ENCODE measurements at regions not wholly inside any gene's neighbourhood (a gene's known extent, or its start where the extent isn't known, plus 50 kb on each side); places are given as distances from the start of the nearest gene placed in this dataset.

DNA sequence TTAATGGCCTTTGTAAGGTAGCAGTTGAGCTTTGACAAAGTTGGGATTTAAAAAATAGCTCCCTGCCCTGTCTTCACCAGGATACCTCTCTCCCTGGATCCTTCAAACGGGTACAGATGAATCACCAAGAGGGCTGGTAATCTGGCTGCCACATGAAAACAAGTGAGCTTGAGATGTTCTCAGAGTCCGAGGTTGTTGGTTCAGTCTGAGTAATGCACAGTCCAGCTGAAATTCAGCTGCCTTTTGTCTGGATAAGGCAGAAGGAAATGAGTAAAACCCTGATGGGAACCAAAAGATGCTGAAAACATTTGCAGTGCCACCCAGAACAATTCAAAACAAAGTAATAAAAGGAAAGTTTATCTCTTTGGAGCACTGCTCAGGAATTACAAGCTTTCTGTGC lies 86.8 kb downstream of the GJA1 start:
- FAIRE-seq = no peak
- TF ChIP-seq POLR2AphosphoS5 (IDR thresholded peaks at IDR 0.05; ENCODE audit: low read depth, low read length) (no peak), POLR2A (IDR thresholded peaks at IDR 0.05; ENCODE audit: low read depth, low read length) (no peak), TAF1 (IDR thresholded peaks at IDR 0.05; ENCODE audit: borderline replicate concordance, low read depth, low read length) (no peak)
- DNase-seq (ENCODE audit: insufficient read length) = no peak

GRCh38 chr6:121522771-121523386 lies 87.4 kb downstream of the GJA1 start:
- DNase-seq (ENCODE audit: insufficient read length) (no peak), FAIRE-seq (no peak)
- TF ChIP-seq POLR2AphosphoS5 (IDR thresholded peaks at IDR 0.05; ENCODE audit: low read depth, low read length) (no peak), POLR2A (IDR thresholded peaks at IDR 0.05; ENCODE audit: low read depth, low read length) (no peak), TAF1 (IDR thresholded peaks at IDR 0.05; ENCODE audit: borderline replicate concordance, low read depth, low read length) (no peak)

- FAIRE-seq (no peak), DNase-seq (ENCODE audit: insufficient read length) (no peak)
- no peak for TF ChIP-seq POLR2AphosphoS5 (IDR thresholded peaks at IDR 0.05; ENCODE audit: low read depth, low read length)
- no peak for TF ChIP-seq POLR2A (IDR thresholded peaks at IDR 0.05; ENCODE audit: low read depth, low read length)
- TF ChIP-seq TAF1 (IDR thresholded peaks at IDR 0.05; ENCODE audit: borderline replicate concordance, low read depth, low read length) = no peak
Measured at GRCh38 chr6:121523628-121524027, 88.2 kb downstream of the GJA1 start.

GRCh38 chr6:121526282-121526681 lies 90.8 kb downstream of the GJA1 start:
- no peak for DNase-seq (ENCODE audit: insufficient read length)
- no peak for FAIRE-seq
- TF ChIP-seq TAF1 (IDR thresholded peaks at IDR 0.05; ENCODE audit: borderline replicate concordance, low read depth, low read length) (no peak), POLR2A (IDR thresholded peaks at IDR 0.05; ENCODE audit: low read depth, low read length) (no peak), POLR2AphosphoS5 (IDR thresholded peaks at IDR 0.05; ENCODE audit: low read depth, low read length) (no peak)

DNA sequence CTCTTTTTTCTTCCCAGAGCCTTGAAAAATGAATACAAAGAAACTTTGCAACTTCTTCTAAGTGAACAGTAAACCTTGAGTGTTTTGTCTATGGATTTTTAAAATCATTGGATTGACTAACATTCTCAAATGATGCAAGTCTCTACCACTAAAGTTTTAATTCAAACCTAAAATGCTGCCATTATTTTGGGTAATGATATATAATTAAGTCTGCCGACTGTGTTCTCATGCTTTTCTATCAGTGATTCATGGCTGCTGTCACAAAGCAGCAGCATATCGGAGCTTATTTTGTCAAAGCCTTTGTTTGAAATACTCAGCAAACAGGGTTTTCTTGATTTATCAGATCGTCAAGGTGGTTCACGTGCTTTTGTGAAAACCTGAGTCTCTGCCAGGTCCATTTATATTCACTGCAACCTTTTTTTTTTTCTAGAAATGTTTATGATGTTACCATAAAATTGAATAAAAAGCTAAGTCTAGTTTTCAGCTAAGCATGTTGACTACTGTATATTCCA lies 96.3 kb downstream of the GJA1 start:
- no peak for FAIRE-seq
- DNase-seq (ENCODE audit: insufficient read length) = no peak

DNA sequence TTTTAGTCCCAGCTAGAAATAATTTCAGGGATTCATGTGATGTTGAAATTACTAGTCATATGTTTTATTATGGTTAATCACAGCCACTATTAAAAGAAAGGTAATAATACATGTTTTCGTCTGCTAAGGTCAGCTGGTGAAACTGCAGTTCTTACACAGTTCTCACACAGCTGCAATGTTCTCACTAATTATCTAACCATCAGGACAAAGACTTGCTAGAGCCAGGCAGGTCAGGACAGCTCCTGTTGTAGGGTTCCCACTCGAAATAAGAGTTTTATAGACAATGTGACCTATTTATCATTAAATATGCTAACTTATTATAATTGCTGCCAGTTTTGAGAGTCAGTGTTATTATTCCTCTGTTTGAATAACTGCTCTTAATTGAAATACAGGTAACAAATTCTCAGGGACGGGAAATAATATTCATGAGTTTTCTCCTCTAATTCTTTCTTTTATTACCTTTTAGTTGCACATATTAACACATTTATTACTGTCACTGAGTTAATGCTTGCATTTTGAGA lies 97.9 kb downstream of the GJA1 start:
- no peak for FAIRE-seq
- DNase-seq (ENCODE audit: insufficient read length) = no peak
- TF ChIP-seq TAF1 (IDR thresholded peaks at IDR 0.05; ENCODE audit: borderline replicate concordance, low read depth, low read length) = no peak
- no peak for TF ChIP-seq POLR2A (IDR thresholded peaks at IDR 0.05; ENCODE audit: low read depth, low read length)
- no peak for TF ChIP-seq POLR2AphosphoS5 (IDR thresholded peaks at IDR 0.05; ENCODE audit: low read depth, low read length)

More for the DNA sequence above, 96.3 kb downstream of the GJA1 start:
- no peak for TF ChIP-seq POLR2A (IDR thresholded peaks at IDR 0.05; ENCODE audit: low read depth, low read length)

GRCh38 chr6:121535777-121536176 lies 100.3 kb downstream of the GJA1 start:
- TF ChIP-seq TAF1 (IDR thresholded peaks at IDR 0.05; ENCODE audit: borderline replicate concordance, low read depth, low read length) (no peak), POLR2AphosphoS5 (IDR thresholded peaks at IDR 0.05; ENCODE audit: low read depth, low read length) (no peak)
- FAIRE-seq = no peak
- DNase-seq (ENCODE audit: insufficient read length) = no peak

GRCh38 chr6:121536345-121536744 lies 100.9 kb downstream of the GJA1 start:
- no peak for TF ChIP-seq POLR2AphosphoS5 (IDR thresholded peaks at IDR 0.05; ENCODE audit: low read depth, low read length)
- TF ChIP-seq POLR2A (IDR thresholded peaks at IDR 0.05; ENCODE audit: low read depth, low read length) = no peak
- TF ChIP-seq TAF1 (IDR thresholded peaks at IDR 0.05; ENCODE audit: borderline replicate concordance, low read depth, low read length) = no peak
- no peak for FAIRE-seq
- no peak for DNase-seq (ENCODE audit: insufficient read length)

DNA sequence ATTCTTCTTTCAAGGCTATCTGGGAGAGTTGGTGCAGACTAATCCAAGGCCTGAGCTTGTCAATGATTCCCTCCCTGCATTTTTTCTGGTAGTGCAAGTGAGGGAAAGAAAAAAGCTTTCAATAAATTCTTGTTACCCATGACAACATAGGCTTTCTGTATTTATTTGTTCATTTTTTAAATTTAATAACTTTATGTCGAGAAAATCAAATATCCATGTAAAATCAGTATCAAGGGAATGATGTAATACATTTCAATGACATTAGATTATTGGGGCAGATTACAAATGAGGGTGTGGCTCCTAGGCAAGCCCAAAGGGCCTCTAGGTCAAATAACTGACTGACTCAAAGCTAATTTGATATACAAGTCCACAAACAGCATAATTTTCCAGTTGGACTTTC lies 104.0 kb downstream of the GJA1 start:
- FAIRE-seq (no peak), DNase-seq (ENCODE audit: insufficient read length) (no peak)
- TF ChIP-seq TAF1 (IDR thresholded peaks at IDR 0.05; ENCODE audit: borderline replicate concordance, low read depth, low read length) (no peak), POLR2A (IDR thresholded peaks at IDR 0.05; ENCODE audit: low read depth, low read length) (no peak), POLR2AphosphoS5 (IDR thresholded peaks at IDR 0.05; ENCODE audit: low read depth, low read length) (no peak)

- DNase-seq (ENCODE audit: insufficient read length) = no peak
- no peak for FAIRE-seq
- TF ChIP-seq POLR2A (IDR thresholded peaks at IDR 0.05; ENCODE audit: low read depth, low read length) = no peak
- no peak for TF ChIP-seq POLR2AphosphoS5 (IDR thresholded peaks at IDR 0.05; ENCODE audit: low read depth, low read length)
- no peak for TF ChIP-seq TAF1 (IDR thresholded peaks at IDR 0.05; ENCODE audit: borderline replicate concordance, low read depth, low read length)
Measured at GRCh38 chr6:121540210-121540609, 104.8 kb downstream of the GJA1 start.

- TF ChIP-seq POLR2A (IDR thresholded peaks at IDR 0.05; ENCODE audit: low read depth, low read length) = no peak
- no peak for TF ChIP-seq POLR2AphosphoS5 (IDR thresholded peaks at IDR 0.05; ENCODE audit: low read depth, low read length)
- TF ChIP-seq TAF1 (IDR thresholded peaks at IDR 0.05; ENCODE audit: borderline replicate concordance, low read depth, low read length) = no peak
- FAIRE-seq (no peak), DNase-seq (ENCODE audit: insufficient read length) (no peak)
Measured at GRCh38 chr6:121544691-121545090, 109.2 kb downstream of the GJA1 start.

- FAIRE-seq (no peak), DNase-seq (ENCODE audit: insufficient read length) (no peak)
- no peak for TF ChIP-seq POLR2AphosphoS5 (IDR thresholded peaks at IDR 0.05; ENCODE audit: low read depth, low read length)
- TF ChIP-seq POLR2A (IDR thresholded peaks at IDR 0.05; ENCODE audit: low read depth, low read length) = no peak
- no peak for TF ChIP-seq TAF1 (IDR thresholded peaks at IDR 0.05; ENCODE audit: borderline replicate concordance, low read depth, low read length)
Measured at GRCh38 chr6:121548131-121548530, 112.7 kb downstream of the GJA1 start.
